ENCODE measurements at regions not wholly inside any gene's neighbourhood (a gene's known extent, or its start where the extent isn't known, plus 50 kb on each side); places are given as distances from the start of the nearest gene placed in this dataset.

GRCh38 chr2:235405612-235406361 lies 88.1 kb upstream of the AGAP1 start:
- TF ChIP-seq JUN (IDR thresholded peaks at IDR 0.05) (no peak), POLR2A (IDR thresholded peaks at IDR 0.05; ENCODE audit: low read length) (no peak), CTCF (IDR thresholded peaks at IDR 0.05) (no peak), RFX5 (IDR thresholded peaks at IDR 0.05) (no peak), BHLHE40 (IDR thresholded peaks at IDR 0.05; ENCODE audit: low read depth, low read length) (no peak), MAX (IDR thresholded peaks at IDR 0.05) (no peak)
